Osteoblast (primary cell): ENCODE measurements at regions not wholly inside any gene's neighbourhood (a gene's known extent, or its start where the extent isn't known, plus 50 kb on each side); places are given as distances from the start of the nearest gene placed in this dataset.

Source experiments
- DNase-seq: peaks from one replicate; pipeline ENCODE4 v3.0.0; 2011; ENCODE audit warnings: low spot score, mixed read lengths; ENCODE audit not compliant: insufficient read length; ENCODE audit errors: missing footprints
- H2AFZ ChIP-seq: 2 replicates; pipeline ENCODE4 v1.6.0; 2011; ENCODE audit warnings: mild to moderate bottlenecking, low read length
- H3K27ac ChIP-seq: 2 replicates; pipeline ENCODE4 v1.5.1; 2011; ENCODE audit warnings: mild to moderate bottlenecking, low read depth, low read length, moderate library complexity
- H3K27me3 ChIP-seq: 2 replicates; pipeline ENCODE4 v1.6.0; 2012; ENCODE audit warnings: mild to moderate bottlenecking, control low read depth, inconsistent platforms, low read length, moderate library complexity; ENCODE audit not compliant: insufficient read depth
- H3K36me3 ChIP-seq: 2 replicates; pipeline ENCODE4 v1.5.1; 2011; ENCODE audit warnings: mild to moderate bottlenecking, low read length, control low read depth, moderate library complexity; ENCODE audit not compliant: insufficient read depth
- H3K4me1 ChIP-seq: 2 replicates; pipeline ENCODE4 v1.5.1; 2011; ENCODE audit warnings: mild to moderate bottlenecking, low read length, control low read depth, moderate library complexity; ENCODE audit not compliant: insufficient read depth
- H3K4me2 ChIP-seq: 2 replicates; pipeline ENCODE4 v1.6.0; 2011; ENCODE audit warnings: mild to moderate bottlenecking, low read length; ENCODE audit not compliant: insufficient read depth
- H3K4me3 ChIP-seq: fragments of 200-600 bp; sonication (generic); 3 replicates; pipeline ENCODE4 v1.5.1; 2012; ENCODE audit warnings: mild to moderate bottlenecking, low read length, inconsistent platforms; ENCODE audit not compliant: insufficient read depth
- H3K79me2 ChIP-seq: 2 replicates; pipeline ENCODE4 v1.6.0; 2012; ENCODE audit warnings: mild to moderate bottlenecking, low read length, control low read depth, inconsistent platforms; ENCODE audit not compliant: insufficient read depth
- H3K9me3 ChIP-seq: 2 replicates; pipeline ENCODE4 v1.5.1; 2011; ENCODE audit warnings: low read depth, low read length, control low read depth
- H4K20me1 ChIP-seq: 2 replicates; pipeline ENCODE4 v1.6.0; 2012; ENCODE audit warnings: mild to moderate bottlenecking, low read length, control low read depth; ENCODE audit not compliant: insufficient read depth
- TF ChIP-seq, protein P1 (sequence below): IDR thresholded peaks from 2 replicates; pipeline ENCODE4 v1.5.1; 2011; ENCODE audit warnings: mild to moderate bottlenecking, low read depth, low read length, moderate library complexity; ENCODE audit errors: extremely low read depth

GRCh38 chr6:164419099-164419498 is 890.3 kb downstream of the C6orf118 start:
- no peak overlapping the region for H3K4me2 ChIP-seq
- H3K4me3 ChIP-seq: no peak overlapping the region
- no peak overlapping the region for H2AFZ ChIP-seq
- H3K36me3 ChIP-seq: no peaks in the 10 kb centered on the region
- H3K4me1 ChIP-seq: no peaks in the 10 kb centered on the region
- no peaks in the 10 kb centered on the region for H4K20me1 ChIP-seq
- DNase-seq: no peak
- H3K79me2 ChIP-seq: no peaks in the 10 kb centered on the region
- no peaks in the 10 kb centered on the region for H3K9me3 ChIP-seq
- H3K27me3 ChIP-seq: no peaks in the 10 kb centered on the region
- TF ChIP-seq, protein P1, sequence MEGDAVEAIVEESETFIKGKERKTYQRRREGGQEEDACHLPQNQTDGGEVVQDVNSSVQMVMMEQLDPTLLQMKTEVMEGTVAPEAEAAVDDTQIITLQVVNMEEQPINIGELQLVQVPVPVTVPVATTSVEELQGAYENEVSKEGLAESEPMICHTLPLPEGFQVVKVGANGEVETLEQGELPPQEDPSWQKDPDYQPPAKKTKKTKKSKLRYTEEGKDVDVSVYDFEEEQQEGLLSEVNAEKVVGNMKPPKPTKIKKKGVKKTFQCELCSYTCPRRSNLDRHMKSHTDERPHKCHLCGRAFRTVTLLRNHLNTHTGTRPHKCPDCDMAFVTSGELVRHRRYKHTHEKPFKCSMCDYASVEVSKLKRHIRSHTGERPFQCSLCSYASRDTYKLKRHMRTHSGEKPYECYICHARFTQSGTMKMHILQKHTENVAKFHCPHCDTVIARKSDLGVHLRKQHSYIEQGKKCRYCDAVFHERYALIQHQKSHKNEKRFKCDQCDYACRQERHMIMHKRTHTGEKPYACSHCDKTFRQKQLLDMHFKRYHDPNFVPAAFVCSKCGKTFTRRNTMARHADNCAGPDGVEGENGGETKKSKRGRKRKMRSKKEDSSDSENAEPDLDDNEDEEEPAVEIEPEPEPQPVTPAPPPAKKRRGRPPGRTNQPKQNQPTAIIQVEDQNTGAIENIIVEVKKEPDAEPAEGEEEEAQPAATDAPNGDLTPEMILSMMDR: no peak
- H3K27ac ChIP-seq: no peak overlapping the region

DNA sequence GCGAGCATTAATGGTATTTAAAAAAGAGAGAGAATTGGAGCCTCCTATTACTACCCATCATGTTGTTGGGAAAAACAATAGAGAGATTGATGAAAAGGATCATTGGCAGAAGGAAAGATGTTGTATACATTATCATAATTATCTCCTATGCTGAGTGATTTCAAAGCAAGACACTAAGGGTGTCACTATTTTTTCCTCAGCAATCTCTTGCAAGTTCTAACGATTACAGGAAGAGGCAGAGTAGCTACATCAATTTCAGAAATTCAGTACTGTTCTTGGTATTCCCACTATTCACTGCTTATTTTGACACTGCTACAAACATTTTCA is 891.2 kb downstream of the C6orf118 start:
- H3K4me1 ChIP-seq: no peaks in the 10 kb centered on the region
- no peaks in the 10 kb centered on the region for H4K20me1 ChIP-seq
- no peak overlapping the region for H2AFZ ChIP-seq
- H3K4me2 ChIP-seq: no peak overlapping the region
- no peaks in the 10 kb centered on the region for H3K36me3 ChIP-seq
- TF ChIP-seq, protein P1: no peak
- DNase-seq: no peak
- no peaks in the 10 kb centered on the region for H3K79me2 ChIP-seq
- H3K27me3 ChIP-seq: no peaks in the 10 kb centered on the region
- H3K27ac ChIP-seq: no peak overlapping the region
- no peaks in the 10 kb centered on the region for H3K9me3 ChIP-seq
- H3K4me3 ChIP-seq: no peak overlapping the region

DNA sequence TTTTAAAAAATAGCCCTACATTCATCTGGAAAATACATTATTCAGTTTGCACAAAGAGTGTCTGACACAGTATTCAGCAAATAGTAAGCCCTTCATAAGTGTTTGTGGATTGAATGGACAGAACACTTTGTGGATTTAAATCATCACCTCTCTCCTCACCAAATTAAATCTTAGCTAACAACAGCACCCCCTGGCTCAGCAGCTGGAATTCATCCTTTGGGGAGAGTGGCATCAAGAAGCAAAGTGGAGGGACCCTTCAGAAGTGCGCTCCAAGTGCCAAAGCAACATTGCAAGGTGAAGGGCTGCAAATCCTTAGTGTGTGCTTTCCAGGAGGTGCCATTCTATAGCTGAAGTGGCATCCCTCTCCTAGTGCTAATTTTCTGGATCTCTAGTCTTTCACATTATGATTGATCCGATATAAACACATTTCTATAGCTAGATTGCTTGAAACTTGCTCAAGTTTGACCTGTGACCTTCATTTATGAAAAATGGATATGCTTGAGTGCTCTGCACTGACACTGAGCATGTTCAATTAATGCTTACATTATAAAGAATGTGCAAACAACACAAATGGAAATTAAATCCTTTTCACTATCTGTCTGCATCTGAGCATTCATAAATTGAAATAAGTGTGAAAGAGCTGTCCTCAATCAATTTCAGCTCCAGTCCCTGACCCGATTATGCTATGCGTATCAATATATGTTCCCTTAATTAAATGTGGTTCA is 891.7 kb downstream of the C6orf118 start:
- Histone ChIP-seq H3K79me2 (no peaks in the 10 kb centered on the region), H3K4me2 (no peak overlapping the region), H3K9me3 (no peaks in the 10 kb centered on the region), H4K20me1 (no peaks in the 10 kb centered on the region), H3K27me3 (no peaks in the 10 kb centered on the region), H3K27ac (no peak overlapping the region), H3K4me1 (no peaks in the 10 kb centered on the region), H2AFZ (no peak overlapping the region), H3K36me3 (no peaks in the 10 kb centered on the region), H3K4me3 (no peak overlapping the region)
- DNase-seq: no peak
- TF ChIP-seq, protein P1: no peak

- no peaks in the 10 kb centered on the region for H3K79me2 ChIP-seq
- H3K27me3 ChIP-seq: no peaks in the 10 kb centered on the region
- H3K9me3 ChIP-seq: no peaks in the 10 kb centered on the region
- no peaks in the 10 kb centered on the region for H3K4me1 ChIP-seq
- no peak overlapping the region for H3K4me3 ChIP-seq
- no peaks in the 10 kb centered on the region for H4K20me1 ChIP-seq
- no peak overlapping the region for H3K4me2 ChIP-seq
- TF ChIP-seq, protein P1: no peak
- no peak overlapping the region for H2AFZ ChIP-seq
- no peak overlapping the region for H3K27ac ChIP-seq
- DNase-seq: no peak
- H3K36me3 ChIP-seq: no peaks in the 10 kb centered on the region
Observed at GRCh38 chr6:164415832-164416563, 893.4 kb downstream of the C6orf118 start.
